NCI-H82 treated with DMSO at 0.1 percent for 48 hours (cell line): ENCODE measurements at regions not wholly inside any gene's neighbourhood (a gene's known extent, or its start where the extent isn't known, plus 50 kb on each side); places are given as distances from the start of the nearest gene placed in this dataset.
"Not testable (repeated sequence)": the region's sequence is repeated elsewhere in the genome, so short reads cannot be mapped to it uniquely, and the experiment has no call there.

ENCODE experiments used
- DNase-seq: peaks from one replicate; lab custom pipeline; 2025; ENCODE audit not compliant: unreplicated experiment; lab: John Stamatoyannopoulos, UW

- no peak for DNase-seq
Measured at GRCh38 chr18:59848002-59848401, 51.8 kb upstream of the PMAIP1 start.

- DNase-seq, result not testable (repeated sequence)
Measured at GRCh38 chr18:59847491-59847846, 52.3 kb upstream of the PMAIP1 start.

- DNase-seq, result no peak
Measured at GRCh38 chr18:59846814-59847490, 52.8 kb upstream of the PMAIP1 start.

GRCh38 chr18:59842947-59843346 lies 56.8 kb upstream of the PMAIP1 start:
- no peak for DNase-seq

- DNase-seq, result no peak
Measured at GRCh38 chr18:59839931-59840685, 59.7 kb upstream of the PMAIP1 start.

GRCh38 chr18:59839246-59839645 lies 60.5 kb upstream of the PMAIP1 start:
- no peak for DNase-seq

- peak; percentile 37 for DNase-seq
Measured at GRCh38 chr18:59837586-59837985, 62.2 kb upstream of the PMAIP1 start.

- DNase-seq, result no peak
Measured at GRCh38 chr18:59835605-59836379, 64.0 kb upstream of the PMAIP1 start.

GRCh38 chr18:59834267-59834666 lies 65.5 kb upstream of the PMAIP1 start:
- no peak for DNase-seq

GRCh38 chr18:59833785-59834184 lies 66.0 kb upstream of the PMAIP1 start:
- DNase-seq, result no peak

GRCh38 chr18:59823596-59824195 lies 76.1 kb upstream of the PMAIP1 start:
- peak; percentile 16 for DNase-seq

- no peak for DNase-seq
Measured at GRCh38 chr18:59822612-59823550, 76.9 kb upstream of the PMAIP1 start.

- no peak for DNase-seq
Measured at GRCh38 chr18:59821983-59822382, 77.8 kb upstream of the PMAIP1 start.

- no peak for DNase-seq
Measured at GRCh38 chr18:59820663-59821062, 79.1 kb upstream of the PMAIP1 start.

GRCh38 chr18:59818769-59819168 lies 81.0 kb upstream of the PMAIP1 start:
- DNase-seq, result no peak

- DNase-seq, result no peak
Measured at GRCh38 chr18:59814891-59815290, 84.9 kb upstream of the PMAIP1 start.

- DNase-seq, result no peak
Measured at GRCh38 chr18:59813942-59814341, 85.9 kb upstream of the PMAIP1 start.

GRCh38 chr18:59810735-59811520 lies 88.9 kb upstream of the PMAIP1 start:
- no peak for DNase-seq

- DNase-seq, result no peak
Measured at GRCh38 chr18:59810183-59810582, 89.6 kb upstream of the PMAIP1 start.

GRCh38 chr18:59802031-59802430 lies 97.8 kb upstream of the PMAIP1 start:
- no peak for DNase-seq
